Astrocyte (in vitro differentiated cells and primary cell): ENCODE measurements at regions not wholly inside any gene's neighbourhood (a gene's known extent, or its start where the extent isn't known, plus 50 kb on each side); places are given as distances from the start of the nearest gene placed in this dataset.

Experiments
- EZH2 ChIP-seq: IDR thresholded peaks from 2 replicates; pipeline ENCODE4 v1.6.1; 2012; ENCODE audit warnings: mild to moderate bottlenecking, low read length, inconsistent platforms; ENCODE audit not compliant: insufficient read depth
- TF ChIP-seq, protein P1 (sequence below): IDR thresholded peaks from 2 replicates; pipeline ENCODE4 v1.5.1; 2011; ENCODE audit warnings: low read depth, mild to moderate bottlenecking, inconsistent platforms, low read length, moderate library complexity; ENCODE audit not compliant: insufficient read depth

GRCh38 chr22:48276994-48277867 is 1514.8 kb downstream of the TBC1D22A start:
- TF ChIP-seq, protein P1, sequence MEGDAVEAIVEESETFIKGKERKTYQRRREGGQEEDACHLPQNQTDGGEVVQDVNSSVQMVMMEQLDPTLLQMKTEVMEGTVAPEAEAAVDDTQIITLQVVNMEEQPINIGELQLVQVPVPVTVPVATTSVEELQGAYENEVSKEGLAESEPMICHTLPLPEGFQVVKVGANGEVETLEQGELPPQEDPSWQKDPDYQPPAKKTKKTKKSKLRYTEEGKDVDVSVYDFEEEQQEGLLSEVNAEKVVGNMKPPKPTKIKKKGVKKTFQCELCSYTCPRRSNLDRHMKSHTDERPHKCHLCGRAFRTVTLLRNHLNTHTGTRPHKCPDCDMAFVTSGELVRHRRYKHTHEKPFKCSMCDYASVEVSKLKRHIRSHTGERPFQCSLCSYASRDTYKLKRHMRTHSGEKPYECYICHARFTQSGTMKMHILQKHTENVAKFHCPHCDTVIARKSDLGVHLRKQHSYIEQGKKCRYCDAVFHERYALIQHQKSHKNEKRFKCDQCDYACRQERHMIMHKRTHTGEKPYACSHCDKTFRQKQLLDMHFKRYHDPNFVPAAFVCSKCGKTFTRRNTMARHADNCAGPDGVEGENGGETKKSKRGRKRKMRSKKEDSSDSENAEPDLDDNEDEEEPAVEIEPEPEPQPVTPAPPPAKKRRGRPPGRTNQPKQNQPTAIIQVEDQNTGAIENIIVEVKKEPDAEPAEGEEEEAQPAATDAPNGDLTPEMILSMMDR: no peak
- TF ChIP-seq EZH2: no peak
